HFF-Myc (cell line): ENCODE measurements at regions not wholly inside any gene's neighbourhood (a gene's known extent, or its start where the extent isn't known, plus 50 kb on each side); places are given as distances from the start of the nearest gene placed in this dataset.

Experiments
- DNase-seq: peaks from one replicate; pipeline ENCODE4 v3.0.0-alpha.2; 2011; ENCODE audit warnings: low read depth; ENCODE audit errors: extremely low read depth
- H3K4me3 ChIP-seq: replicated peaks from 2 replicates; pipeline ENCODE4 v1.5.1; 2011; ENCODE audit warnings: low read depth, mild to moderate bottlenecking, control low read depth, low read length
- CTCF ChIP-seq: IDR thresholded peaks from 2 replicates; pipeline ENCODE4 v1.5.1; 2012; ENCODE audit warnings: mild to moderate bottlenecking, low read depth, low read length, control low read depth; ENCODE audit errors: missing control alignments

DNA sequence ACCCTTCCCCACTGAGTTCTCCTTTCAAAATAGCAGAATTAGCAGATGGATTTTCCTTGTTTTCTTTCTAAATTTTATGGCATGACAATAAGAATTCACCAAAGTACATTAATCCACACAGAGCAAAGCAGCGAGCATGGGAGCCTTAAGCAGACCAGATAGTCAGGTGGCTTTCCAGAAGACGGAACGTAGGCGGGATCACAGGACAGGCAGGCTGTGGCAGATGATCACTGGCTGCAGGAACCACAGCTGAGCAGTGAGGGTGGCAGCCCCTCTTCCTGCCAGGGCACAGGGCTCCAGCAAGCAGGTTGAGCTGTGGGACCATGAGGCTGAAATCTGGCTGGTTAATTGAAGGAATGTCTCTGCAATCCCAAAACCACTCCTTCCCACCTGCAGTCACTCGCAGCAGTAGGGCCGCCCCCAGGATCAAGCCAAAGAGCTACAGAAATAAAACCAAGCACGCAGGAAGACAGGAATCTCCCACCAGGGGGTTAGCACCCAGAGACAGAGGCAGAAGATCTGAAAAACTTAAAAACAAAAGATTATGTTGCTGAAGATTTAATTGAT lies 259.9 kb downstream of the EIPR1 start:
- H3K4me3 ChIP-seq = no peak overlapping the region
- TF ChIP-seq CTCF = no peak
- no peak for DNase-seq

GRCh38 chr2:3116371-3116770 lies 261.2 kb downstream of the EIPR1 start:
- TF ChIP-seq CTCF = no peak
- no peak overlapping the region for H3K4me3 ChIP-seq
- DNase-seq = no peak

DNA sequence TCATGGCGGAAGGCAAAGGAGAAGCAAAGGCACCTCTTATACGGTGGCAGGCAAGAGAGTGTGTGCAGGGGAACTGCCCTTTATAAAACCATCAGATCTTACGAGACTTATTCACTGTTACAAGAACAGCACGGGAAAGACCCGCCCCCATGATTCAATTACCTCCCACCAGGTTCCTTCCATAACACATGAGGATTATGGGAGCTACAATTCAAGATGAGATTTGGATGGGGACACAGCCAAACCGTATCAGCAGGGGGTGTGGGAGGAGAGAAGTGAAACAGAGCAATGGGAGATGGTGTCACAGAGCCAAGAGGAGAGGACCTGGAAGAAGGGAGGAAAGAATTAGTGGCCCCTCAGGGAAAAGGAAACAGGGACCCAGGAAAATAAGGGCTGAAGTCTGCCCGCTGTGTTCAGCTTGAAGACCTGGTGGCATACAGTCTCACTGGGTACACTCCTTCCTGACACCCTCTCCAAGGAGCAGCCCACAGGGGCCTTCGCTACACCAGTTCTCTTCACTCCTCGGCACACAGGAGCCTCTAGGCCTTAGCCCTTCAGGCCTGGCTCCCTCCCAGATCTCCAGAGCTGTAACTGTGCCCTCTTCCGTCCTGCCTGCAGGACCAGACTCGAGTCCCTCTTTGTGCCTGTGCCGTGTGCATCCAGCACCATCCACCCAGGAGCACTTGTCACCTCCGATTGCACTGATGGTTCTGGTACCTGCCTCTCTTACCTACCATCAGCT lies 262.1 kb downstream of the EIPR1 start:
- no peak for TF ChIP-seq CTCF
- no peak for DNase-seq
- H3K4me3 ChIP-seq = no peak overlapping the region

GRCh38 chr2:3114406-3115185 lies 263.0 kb downstream of the EIPR1 start:
- no peak for TF ChIP-seq CTCF

DNA sequence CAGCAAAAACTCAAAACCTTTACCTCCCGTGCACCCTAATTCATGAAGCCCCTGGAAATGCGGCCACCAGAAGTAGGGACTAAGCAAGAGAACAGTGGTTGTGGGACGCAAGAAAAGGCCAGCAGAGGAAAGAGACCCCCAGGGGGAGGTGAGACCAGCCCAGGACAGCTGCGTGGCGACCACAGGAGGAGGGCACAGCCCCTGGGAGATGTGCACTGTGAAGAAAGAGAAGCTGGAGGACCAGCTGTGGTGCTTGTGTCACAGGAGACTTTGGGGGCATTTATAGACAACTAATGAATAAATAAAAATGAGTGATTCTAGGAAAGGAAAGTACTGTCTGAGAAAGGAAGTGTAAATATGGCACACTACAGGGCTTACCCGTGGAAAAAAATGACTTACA lies 263.8 kb downstream of the EIPR1 start:
- DNase-seq = no peak
- no peak overlapping the region for H3K4me3 ChIP-seq
- TF ChIP-seq CTCF = no peak

More at GRCh38 chr2:3114406-3115185, 263.0 kb downstream of the EIPR1 start:
- H3K4me3 ChIP-seq = no peak overlapping the region
- DNase-seq = no peak

- no peak for DNase-seq
- H3K4me3 ChIP-seq = no peak overlapping the region
- TF ChIP-seq CTCF = no peak
Observed at GRCh38 chr2:3113122-3113521, 264.5 kb downstream of the EIPR1 start.
